K562 (cell line): ENCODE measurements at regions not wholly inside any gene's neighbourhood (a gene's known extent, or its start where the extent isn't known, plus 50 kb on each side); places are given as distances from the start of the nearest gene placed in this dataset.
A peak's percentile ranks its signal among the peaks of the same experiment; 100 is the strongest.
"Not testable (repeated sequence)": the region's sequence is repeated elsewhere in the genome, so short reads cannot be mapped to it uniquely, and the experiment has no call there.

Source experiments
- ATAC-seq: fragments of 200-7000 bp; cut with Tn5 transposase; 3 replicates; pipeline ENCODE4 v1.9.1; 2020; ENCODE audit warnings: moderate library complexity
- BruUV-seq: library from RNA; stranded (reverse); fragments of 400-500 nt; replicated peaks from 2 replicates; lab custom pipeline; 2021; lab: Mats Ljungman, UMichigan
- CTCF ChIA-PET: fragments of 300-600 bp; formaldehyde crosslinking; extraction: SDS; loops from one replicate; lab custom pipeline; 2021; ENCODE audit warnings: low intra/inter-chr PET ratio; lab: Yijun Ruan, JAX
- POLR2A ChIA-PET: fragments of 300-600, 350-650 bp; sonication (Branson Sonifier 250); formaldehyde crosslinking; extraction: SDS; loops from one replicate; lab custom pipeline; 2021; ENCODE audit warnings: antibody characterized with exemption, inconsistent platforms; lab: Yijun Ruan, JAX
- DNase-seq, 4 experiments: peaks; one replicate each; pipeline versions ENCODE4 v3.0.0 to v3.0.0-alpha.2; 2011 to 2018; ENCODE audit warnings: low spot score in 3 of 4, mixed read lengths in 3 of 4; ENCODE audit errors: extremely low read depth in 1 of 4
- FAIRE-seq: peaks from 2 replicates; lab custom pipeline; 2011; peaks lifted over from hg19 to GRCh38; lab: Jason Lieb, UNC
- H2AFZ ChIP-seq: 2 replicates; pipeline ENCODE4 v1.6.0; 2011; ENCODE audit warnings: low read depth, low read length, control low read depth, inconsistent platforms
- H3K27ac ChIP-seq: fragments of 200-600 bp; 3 replicates; pipeline ENCODE4 v1.8.0; 2011; ENCODE audit warnings: low read depth, mild to moderate bottlenecking, control low read depth, inconsistent platforms, low read length, moderate library complexity, mixed read lengths; ENCODE audit errors: extremely low read depth
- H3K27me3 ChIP-seq, 2 experiments: fragments of 300-600 bp in 1 of 2; 2 replicates in 1 of 2; 3 replicates in 1 of 2; pipeline versions ENCODE4 v1.6.0 to v1.8.0; 2011; ENCODE audit warnings: inconsistent platforms in 2 of 2, low read length in 2 of 2, mild to moderate bottlenecking in 1 of 2, mixed read lengths in 1 of 2, moderate library complexity in 1 of 2; ENCODE audit not compliant: control insufficient read depth in 2 of 2, insufficient read depth in 2 of 2
- H3K36me3 ChIP-seq: fragments of 300-600 bp; 3 replicates; pipeline ENCODE4 v1.8.0; 2011; ENCODE audit warnings: mild to moderate bottlenecking, low read length, inconsistent platforms; ENCODE audit not compliant: control insufficient read depth, insufficient read depth
- H3K4me1 ChIP-seq, 2 experiments: fragments of 200-600 bp in 1 of 2; replicated peaks in 1 of 2; 2 replicates in 1 of 2; 3 replicates in 1 of 2; pipeline versions ENCODE4 v1.5.1 to v1.8.0; 2011; ENCODE audit warnings: inconsistent platforms in 2 of 2, low read length in 2 of 2, mild to moderate bottlenecking in 1 of 2, mixed read lengths in 1 of 2, moderate library complexity in 1 of 2; ENCODE audit not compliant: control insufficient read depth in 2 of 2, insufficient read depth in 2 of 2
- H3K4me2 ChIP-seq: 2 replicates; pipeline ENCODE4 v1.6.1; 2011; ENCODE audit warnings: low read length, control low read depth, inconsistent platforms, mixed read lengths; ENCODE audit not compliant: insufficient read depth
- H3K4me3 ChIP-seq: fragments of 200-600 bp; sonication (generic), shearing (Covaris generic); 2 replicates; pipeline ENCODE4 v1.5.1; 2016; ENCODE audit warnings: control low read depth, inconsistent platforms
- H3K79me2 ChIP-seq: fragments of 200-600 bp; 3 replicates; pipeline ENCODE4 v1.8.0; 2011; ENCODE audit warnings: low read length, inconsistent platforms; ENCODE audit not compliant: control insufficient read depth, insufficient read depth
- H3K9ac ChIP-seq, 2 experiments: 2 replicates each; pipeline versions ENCODE4 v1.6.0 to v1.6.1; 2011; ENCODE audit warnings: low read depth in 2 of 2, low read length in 2 of 2, control low read depth in 1 of 2, inconsistent platforms in 1 of 2, mild to moderate bottlenecking in 1 of 2, mixed read lengths in 1 of 2; ENCODE audit not compliant: insufficient read depth in 1 of 2
- H3K9me1 ChIP-seq: one replicate; pipeline ENCODE4 v1.6.0; 2011; ENCODE audit warnings: inconsistent platforms, mild to moderate bottlenecking, low read length, moderate library complexity; ENCODE audit not compliant: control insufficient read depth, insufficient read depth
- H3K9me3 ChIP-seq: replicated peaks from 2 replicates; pipeline ENCODE4 v1.5.1; 2011; ENCODE audit warnings: low read depth, low read length, inconsistent platforms; ENCODE audit not compliant: control insufficient read depth, insufficient read depth
- H4K20me1 ChIP-seq: replicated peaks from 2 replicates; pipeline ENCODE4 v1.6.1; 2011; ENCODE audit warnings: low read length, inconsistent platforms, mixed read lengths; ENCODE audit not compliant: control insufficient read depth, insufficient read depth
- ZNF239 ChIP-seq: fragments of 250-450 bp; sonication (Bioruptor Pico); IDR thresholded peaks from 2 replicates; pipeline ENCODE4 v1.4.0; 2020; ENCODE audit warnings: mild to moderate bottlenecking
- WGBS: fragments of 100-300 bp; shearing (Covaris generic); methylation state at CpG from one replicate; pipeline ENCODE4 v1.1.6; 2016; ENCODE audit warnings: low coverage, mixed read lengths; ENCODE audit not compliant: insufficient coverage; ENCODE audit errors: missing lambda C conversion rate; 5-methylcytosine and 5-hydroxymethylcytosine counted together
- in situ Hi-C: fragments of 300-500 bp; cut with MboI; formaldehyde crosslinking; loops from 4 replicates; pipeline ENCODE4 v1.15.0; 2018; ENCODE audit warnings: inconsistent platforms, mixed read lengths
- intact Hi-C: fragments of 100-400 bp; cut with micrococcal nuclease; formaldehyde crosslinking; loops from 2 replicates; pipeline ENCODE4 v1.14.2; 2022

- 27% methylated on average over 3 of the region's 3 CpGs for WGBS
- H2AFZ ChIP-seq, H3K27ac ChIP-seq, H3K4me3 ChIP-seq, POLR2A ChIA-PET, H3K36me3 ChIP-seq, FAIRE-seq, CTCF ChIA-PET, intact Hi-C loops, H4K20me1 ChIP-seq, H3K9ac ChIP-seq, H3K9me3 ChIP-seq, H3K27me3 ChIP-seq, H3K9me1 ChIP-seq, H3K4me2 ChIP-seq, BruUV-seq, H3K4me1 ChIP-seq, ATAC-seq: not testable (repeated sequence)
- H3K79me2 ChIP-seq, result peaks cover 22% of the 10 kb centered on the region
- TF ChIP-seq ZNF239 (CRISPR knock-in tag), result peak; percentile 94
- in situ Hi-C loops, result loop anchor here (10.0 kb wide), 1 partner anchor 1697 kb away; no protein-coding TSS in a partner anchor
- peak in 1 of 4 experiments; percentile 0 for DNase-seq
Measured at GRCh38 chr16:18201511-18201910, 135.0 kb downstream of the NPIPA8 start.

GRCh38 chr16:18192389-18192788, 144.1 kb downstream of the NPIPA8 start:
- H3K9me3 ChIP-seq, CTCF ChIA-PET, H4K20me1 ChIP-seq, H2AFZ ChIP-seq, H3K36me3 ChIP-seq, BruUV-seq, intact Hi-C loops, in situ Hi-C loops, POLR2A ChIA-PET, H3K4me1 ChIP-seq, H3K27me3 ChIP-seq, H3K9me1 ChIP-seq, H3K4me3 ChIP-seq, H3K9ac ChIP-seq, H3K27ac ChIP-seq, H3K4me2 ChIP-seq, ATAC-seq, FAIRE-seq, DNase-seq: not testable (repeated sequence)
- H3K79me2 ChIP-seq, result peaks cover 12% of the 10 kb centered on the region; the same call in 2 of the 3 replicates
- WGBS, result 45% methylated on average over 1 of the region's 2 CpGs

GRCh38 chr16:18190179-18190578, 146.4 kb downstream of the NPIPA8 start:
- in situ Hi-C loops, H4K20me1 ChIP-seq, H3K4me1 ChIP-seq, H3K9me3 ChIP-seq, CTCF ChIA-PET, DNase-seq, H2AFZ ChIP-seq, H3K9me1 ChIP-seq, H3K27me3 ChIP-seq, H3K4me2 ChIP-seq, H3K9ac ChIP-seq, FAIRE-seq, H3K27ac ChIP-seq, H3K79me2 ChIP-seq, BruUV-seq, H3K4me3 ChIP-seq, intact Hi-C loops, ATAC-seq, POLR2A ChIA-PET, H3K36me3 ChIP-seq: not testable (repeated sequence)
- WGBS, result 33% methylated on average over 1 of the region's 8 CpGs

GRCh38 chr16:18184755-18185154, 151.8 kb downstream of the NPIPA8 start:
- H3K4me3 ChIP-seq, POLR2A ChIA-PET, CTCF ChIA-PET, H3K27me3 ChIP-seq, in situ Hi-C loops, H3K36me3 ChIP-seq, H3K9me1 ChIP-seq, H3K9ac ChIP-seq, FAIRE-seq, H3K27ac ChIP-seq, ATAC-seq, intact Hi-C loops, DNase-seq, H3K4me1 ChIP-seq, H3K79me2 ChIP-seq, H3K4me2 ChIP-seq, H4K20me1 ChIP-seq, H3K9me3 ChIP-seq, H2AFZ ChIP-seq: not testable (repeated sequence)
- TSS peak; percentile 30 for BruUV-seq
- WGBS, result 46% methylated on average over 4 of the region's 15 CpGs
